Keratinocyte (primary cell): ENCODE measurements at regions not wholly inside any gene's neighbourhood (a gene's known extent, or its start where the extent isn't known, plus 50 kb on each side); places are given as distances from the start of the nearest gene placed in this dataset.

Experiments
- DNase-seq: peaks from one replicate; pipeline ENCODE4 v3.0.0-alpha.2; 2011; ENCODE audit warnings: low read depth, missing footprints, low spot score
- FAIRE-seq: peaks from 2 replicates; lab custom pipeline; 2011; peaks lifted over from hg19 to GRCh38; lab: Jason Lieb, UNC
- H2AFZ ChIP-seq: 2 replicates; pipeline ENCODE4 v1.6.0; 2012; ENCODE audit warnings: low read length, control low read depth, inconsistent platforms; ENCODE audit not compliant: control insufficient read depth
- H3K27ac ChIP-seq: 2 replicates; pipeline ENCODE4 v1.5.1; 2011; ENCODE audit warnings: low read length; ENCODE audit not compliant: control insufficient read depth, insufficient read depth
- H3K27me3 ChIP-seq: 3 replicates; pipeline ENCODE4 v1.6.0; 2011; ENCODE audit warnings: low read length; ENCODE audit not compliant: control insufficient read depth, insufficient read depth; ENCODE audit errors: extremely low read depth
- H3K36me3 ChIP-seq, 2 experiments: 2 replicates in 1 of 2; 3 replicates in 1 of 2; pipeline ENCODE4 v1.5.1; 2011; ENCODE audit warnings: low read length in 2 of 2, mild to moderate bottlenecking in 1 of 2; ENCODE audit not compliant: control insufficient read depth in 2 of 2, insufficient read depth in 2 of 2; ENCODE audit errors: extremely low read depth in 1 of 2
- H3K4me1 ChIP-seq: 3 replicates; pipeline ENCODE4 v1.5.1; 2011; ENCODE audit warnings: low read length; ENCODE audit not compliant: control insufficient read depth, insufficient read depth; ENCODE audit errors: extremely low read depth
- H3K4me2 ChIP-seq: 3 replicates; pipeline ENCODE4 v1.6.0; 2011; ENCODE audit warnings: low read depth, low read length; ENCODE audit not compliant: control insufficient read depth, insufficient read depth; ENCODE audit errors: extremely low read depth
- H3K4me3 ChIP-seq, 3 experiments: fragments of 200-600 bp in 1 of 3; sonication (generic) in 1 of 3; 2 replicates in 2 of 3; 3 replicates in 1 of 3; pipeline ENCODE4 v1.5.1; 2011 to 2016; ENCODE audit warnings: low read length in 3 of 3, mild to moderate bottlenecking in 3 of 3, control low read depth in 2 of 3, inconsistent platforms in 1 of 3, low read depth in 1 of 3, mixed read lengths in 1 of 3, mixed run types in 1 of 3, moderate library complexity in 1 of 3; ENCODE audit not compliant: control insufficient read depth in 2 of 3, insufficient read depth in 2 of 3; ENCODE audit errors: extremely low read depth in 1 of 3
- H3K79me2 ChIP-seq: 2 replicates; pipeline ENCODE4 v1.6.0; 2012; ENCODE audit warnings: low read length; ENCODE audit not compliant: control insufficient read depth, insufficient read depth
- H3K9ac ChIP-seq: 3 replicates; pipeline ENCODE4 v1.6.0; 2011; ENCODE audit warnings: low read length; ENCODE audit not compliant: control insufficient read depth, insufficient read depth; ENCODE audit errors: extremely low read depth
- H3K9me1 ChIP-seq: 3 replicates; pipeline ENCODE4 v1.6.0; 2011; ENCODE audit warnings: low read length; ENCODE audit not compliant: control insufficient read depth, insufficient read depth; ENCODE audit errors: extremely low read depth
- H3K9me3 ChIP-seq: 2 replicates; pipeline ENCODE4 v1.5.1; 2012; ENCODE audit warnings: low read depth, low read length; ENCODE audit not compliant: control insufficient read depth
- H4K20me1 ChIP-seq: 3 replicates; pipeline ENCODE4 v1.6.0; 2011; ENCODE audit warnings: low read length; ENCODE audit not compliant: control insufficient read depth, insufficient read depth; ENCODE audit errors: extremely low read depth
- EZH2 ChIP-seq: IDR thresholded peaks from one replicate; pipeline ENCODE4 v1.6.1; 2012; ENCODE audit warnings: inconsistent platforms, mild to moderate bottlenecking, low read length, moderate library complexity
- dilution Hi-C: fragments of 300-500 bp; cut with MboI; formaldehyde crosslinking; loops from one replicate; pipeline ENCODE4 v1.7.0; 2020; ENCODE audit warnings: low sequenced_read_pairs; ENCODE audit not compliant: extremely low pct_ligation_motif_present
- TF ChIP-seq, protein P1 (sequence below), 3 experiments: IDR thresholded peaks in 1 of 3; conservative IDR thresholded peaks in 1 of 3; optimal IDR thresholded peaks in 1 of 3; 2 replicates in 2 of 3; 3 replicates in 1 of 3; pipeline versions ENCODE3 to v1.5.1; 2011; ENCODE audit warnings: low read length in 3 of 3, mild to moderate bottlenecking in 3 of 3, moderate library complexity in 2 of 3, control low read depth in 1 of 3, inconsistent platforms in 1 of 3; ENCODE audit not compliant: insufficient read depth in 2 of 3; ENCODE audit errors: extremely low read depth in 1 of 3

DNA sequence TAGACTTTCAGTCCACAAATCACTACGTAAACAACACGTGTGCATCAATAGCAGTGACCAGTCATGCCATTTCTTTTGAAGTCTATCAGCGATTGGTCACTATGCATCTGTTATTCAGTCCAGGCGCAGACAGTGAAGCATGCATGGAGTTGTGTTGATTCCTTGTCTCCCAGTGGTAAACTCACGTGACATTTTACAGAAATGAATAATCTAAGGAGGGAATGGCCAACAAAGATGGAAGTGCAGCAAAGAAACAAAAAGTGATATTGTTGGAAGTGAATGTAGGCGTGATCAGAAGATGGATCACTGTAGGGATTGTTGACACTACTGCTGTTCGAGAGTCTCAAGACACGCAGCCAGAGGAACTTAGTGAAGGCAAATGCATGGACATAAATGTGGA is 317.8 kb upstream of the MGAT5 start:
- dilution Hi-C loops = no loop called here
- H3K9ac ChIP-seq = no peak overlapping the region
- no peak for TF ChIP-seq EZH2
- TF ChIP-seq, protein P1, sequence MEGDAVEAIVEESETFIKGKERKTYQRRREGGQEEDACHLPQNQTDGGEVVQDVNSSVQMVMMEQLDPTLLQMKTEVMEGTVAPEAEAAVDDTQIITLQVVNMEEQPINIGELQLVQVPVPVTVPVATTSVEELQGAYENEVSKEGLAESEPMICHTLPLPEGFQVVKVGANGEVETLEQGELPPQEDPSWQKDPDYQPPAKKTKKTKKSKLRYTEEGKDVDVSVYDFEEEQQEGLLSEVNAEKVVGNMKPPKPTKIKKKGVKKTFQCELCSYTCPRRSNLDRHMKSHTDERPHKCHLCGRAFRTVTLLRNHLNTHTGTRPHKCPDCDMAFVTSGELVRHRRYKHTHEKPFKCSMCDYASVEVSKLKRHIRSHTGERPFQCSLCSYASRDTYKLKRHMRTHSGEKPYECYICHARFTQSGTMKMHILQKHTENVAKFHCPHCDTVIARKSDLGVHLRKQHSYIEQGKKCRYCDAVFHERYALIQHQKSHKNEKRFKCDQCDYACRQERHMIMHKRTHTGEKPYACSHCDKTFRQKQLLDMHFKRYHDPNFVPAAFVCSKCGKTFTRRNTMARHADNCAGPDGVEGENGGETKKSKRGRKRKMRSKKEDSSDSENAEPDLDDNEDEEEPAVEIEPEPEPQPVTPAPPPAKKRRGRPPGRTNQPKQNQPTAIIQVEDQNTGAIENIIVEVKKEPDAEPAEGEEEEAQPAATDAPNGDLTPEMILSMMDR (optimal IDR thresholded peaks at IDR 0.05 in 1 of 3, IDR thresholded peaks at IDR 0.05 in 1 of 3, conservative IDR thresholded peaks at IDR 0.05 in 1 of 3; ENCODE audit: extremely low read depth in 1 of 3, insufficient read depth in 2 of 3, low read length in 3 of 3) = no peak

DNA sequence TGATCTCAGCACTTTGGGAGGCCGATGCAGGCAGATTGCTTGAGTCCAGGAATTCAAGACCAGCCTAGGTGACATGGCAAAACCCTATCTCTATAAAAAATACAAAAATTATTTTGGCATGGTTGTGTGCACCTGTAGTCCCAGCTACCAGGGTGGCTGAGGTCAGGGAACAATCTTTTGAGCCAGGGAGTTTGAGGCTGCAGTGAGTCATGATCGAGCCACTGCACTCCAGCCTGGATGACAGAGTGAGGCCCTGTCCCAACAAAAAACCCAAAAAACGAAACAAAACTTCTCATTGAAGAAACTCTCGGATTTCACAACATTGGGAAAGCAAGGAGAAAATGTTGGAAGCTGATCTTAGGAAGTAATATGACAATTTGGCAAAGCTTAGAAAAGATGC is 317.3 kb upstream of the MGAT5 start:
- dilution Hi-C loops = no loop called here
- H3K9me3 ChIP-seq = no peaks in the 10 kb centered on the region
- no peaks in the 10 kb centered on the region for H3K9me1 ChIP-seq
- no peaks in the 10 kb centered on the region for H4K20me1 ChIP-seq
- no peaks in the 10 kb centered on the region for H3K79me2 ChIP-seq
- H3K27me3 ChIP-seq = peaks cover 3% of the 10 kb centered on the region
- H3K27ac ChIP-seq = no peak overlapping the region
- H3K36me3 ChIP-seq = no peaks in the 10 kb centered on the region
- H3K4me1 ChIP-seq = no peaks in the 10 kb centered on the region
- TF ChIP-seq EZH2 = no peak
- TF ChIP-seq, protein P1 (optimal IDR thresholded peaks at IDR 0.05 in 1 of 3, IDR thresholded peaks at IDR 0.05 in 1 of 3, conservative IDR thresholded peaks at IDR 0.05 in 1 of 3; ENCODE audit: extremely low read depth in 1 of 3, insufficient read depth in 2 of 3, low read length in 3 of 3) = no peak
- H2AFZ ChIP-seq = no peak overlapping the region
- no peak overlapping the region for H3K4me3 ChIP-seq
- H3K9ac ChIP-seq = no peak overlapping the region
- DNase-seq (no peak), FAIRE-seq (no peak)
- no peak overlapping the region for H3K4me2 ChIP-seq

More for the DNA sequence above, 317.8 kb upstream of the MGAT5 start:
- no peak overlapping the region for H3K27ac ChIP-seq
- no peak overlapping the region for H3K4me2 ChIP-seq
- no peaks in the 10 kb centered on the region for H3K79me2 ChIP-seq
- H4K20me1 ChIP-seq = no peaks in the 10 kb centered on the region
- no peak for DNase-seq
- FAIRE-seq = no peak
- no peak overlapping the region for H3K4me3 ChIP-seq
- no peaks in the 10 kb centered on the region for H3K9me1 ChIP-seq
- H3K4me1 ChIP-seq = no peaks in the 10 kb centered on the region
- no peak overlapping the region for H2AFZ ChIP-seq
- H3K9me3 ChIP-seq = no peaks in the 10 kb centered on the region
- H3K36me3 ChIP-seq = no peaks in the 10 kb centered on the region
- peaks cover 3% of the 10 kb centered on the region for H3K27me3 ChIP-seq
